HUES64 (cell line): ENCODE measurements at regions not wholly inside any gene's neighbourhood (a gene's known extent, or its start where the extent isn't known, plus 50 kb on each side); places are given as distances from the start of the nearest gene placed in this dataset.
"Not testable (repeated sequence)": the region's sequence is repeated elsewhere in the genome, so short reads cannot be mapped to it uniquely, and the experiment has no call there.

Source experiments
- H3K27ac ChIP-seq: 2 replicates; pipeline ENCODE4 v1.7.0; 2013; ENCODE audit warnings: low read depth, low read length, inconsistent platforms
- H3K27me3 ChIP-seq: 2 replicates; pipeline ENCODE4 v1.6.1; 2013; ENCODE audit warnings: mild to moderate bottlenecking, low read length; ENCODE audit not compliant: insufficient read depth
- H3K36me3 ChIP-seq: 2 replicates; pipeline ENCODE4 v1.6.1; 2013; ENCODE audit warnings: mild to moderate bottlenecking, low read length; ENCODE audit not compliant: insufficient read depth
- H3K4me1 ChIP-seq: 2 replicates; pipeline ENCODE4 v1.6.1; 2013; ENCODE audit warnings: mild to moderate bottlenecking, low read length, moderate library complexity; ENCODE audit not compliant: insufficient read depth
- H3K4me3 ChIP-seq: 2 replicates; pipeline ENCODE4 v1.5.1; 2013; ENCODE audit warnings: mild to moderate bottlenecking, low read length, moderate library complexity
- H3K9ac ChIP-seq: 2 replicates; pipeline ENCODE4 v1.6.1; 2013; ENCODE audit warnings: mild to moderate bottlenecking, low read depth, low read length
- H3K9me3 ChIP-seq: 2 replicates; pipeline ENCODE4 v1.6.1; 2013; ENCODE audit warnings: low read depth, low read length; ENCODE audit not compliant: insufficient read depth
- WGBS: fragments of 150-250, 120-280 bp; methylation state at CpG from one replicate; pipeline ENCODE4 v1.1.7; 2013; ENCODE audit warnings: missing lambda C conversion rate; 5-methylcytosine and 5-hydroxymethylcytosine counted together

- peaks cover 81% of the 10 kb centered on the region for H3K9me3 ChIP-seq
- WGBS: 91% methylated on average over 33 of the region's 33 CpGs
- not testable (repeated sequence) for H3K27ac ChIP-seq, H3K4me1 ChIP-seq, H3K4me3 ChIP-seq, H3K36me3 ChIP-seq, H3K9ac ChIP-seq, H3K27me3 ChIP-seq
Measured at GRCh38 chr22:11597666-11598358, 3930.2 kb upstream of the OR11H1 start.

GRCh38 chr22:11598492-11599440, 3929.2 kb upstream of the OR11H1 start:
- Histone ChIP-seq H3K4me3 (no peak overlapping the region), H3K4me1 (no peaks in the 10 kb centered on the region), H3K27ac (no peak overlapping the region), H3K27me3 (no peaks in the 10 kb centered on the region), H3K9me3 (peaks cover 84% of the 10 kb centered on the region), H3K9ac (no peak overlapping the region), H3K36me3 (no peaks in the 10 kb centered on the region)
- 88% methylated on average over 42 of the region's 44 CpGs for WGBS

DNA sequence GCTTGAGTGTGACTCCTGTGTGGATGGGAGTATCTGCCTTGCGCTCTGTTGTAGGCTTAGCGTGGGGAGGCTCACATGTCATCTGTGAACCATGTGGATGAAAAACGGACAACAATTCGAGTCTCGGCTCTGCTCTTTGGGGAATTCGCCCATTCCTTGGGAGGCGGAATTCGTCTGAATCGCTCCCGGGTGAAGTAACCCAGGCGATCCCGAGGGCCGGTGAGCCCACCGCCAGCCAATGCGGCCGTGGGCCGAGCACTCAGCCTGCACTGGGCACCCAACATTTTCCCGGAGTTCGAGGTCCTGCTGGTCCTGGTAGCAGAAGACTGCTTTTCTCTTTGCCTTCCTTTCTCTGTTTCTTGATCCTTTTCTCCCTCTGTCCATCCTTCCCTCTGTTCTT, 3928.5 kb upstream of the OR11H1 start:
- H3K9ac ChIP-seq: not testable (repeated sequence)

GRCh38 chr22:11600161-11600560, 3927.8 kb upstream of the OR11H1 start:
- not testable (repeated sequence) for H3K36me3 ChIP-seq, H3K9ac ChIP-seq, H3K27ac ChIP-seq, H3K27me3 ChIP-seq, H3K4me1 ChIP-seq, H3K4me3 ChIP-seq
- WGBS: 91% methylated on average over 23 of the region's 23 CpGs
- H3K9me3 ChIP-seq: peaks cover 85% of the 10 kb centered on the region

More for the DNA sequence above, 3928.5 kb upstream of the OR11H1 start:
- H3K4me1 ChIP-seq, H3K36me3 ChIP-seq, H3K4me3 ChIP-seq, H3K27ac ChIP-seq, H3K27me3 ChIP-seq: not testable (repeated sequence)
- 93% methylated on average over 16 of the region's 19 CpGs for WGBS
- H3K9me3 ChIP-seq: peaks cover 85% of the 10 kb centered on the region

- H3K4me3 ChIP-seq, H3K4me1 ChIP-seq, H3K9ac ChIP-seq, H3K27ac ChIP-seq, H3K27me3 ChIP-seq, H3K36me3 ChIP-seq: not testable (repeated sequence)
- 90% methylated on average over 59 of the region's 59 CpGs for WGBS
- peaks cover 86% of the 10 kb centered on the region for H3K9me3 ChIP-seq
Measured at GRCh38 chr22:11600896-11601890, 3926.8 kb upstream of the OR11H1 start.

DNA sequence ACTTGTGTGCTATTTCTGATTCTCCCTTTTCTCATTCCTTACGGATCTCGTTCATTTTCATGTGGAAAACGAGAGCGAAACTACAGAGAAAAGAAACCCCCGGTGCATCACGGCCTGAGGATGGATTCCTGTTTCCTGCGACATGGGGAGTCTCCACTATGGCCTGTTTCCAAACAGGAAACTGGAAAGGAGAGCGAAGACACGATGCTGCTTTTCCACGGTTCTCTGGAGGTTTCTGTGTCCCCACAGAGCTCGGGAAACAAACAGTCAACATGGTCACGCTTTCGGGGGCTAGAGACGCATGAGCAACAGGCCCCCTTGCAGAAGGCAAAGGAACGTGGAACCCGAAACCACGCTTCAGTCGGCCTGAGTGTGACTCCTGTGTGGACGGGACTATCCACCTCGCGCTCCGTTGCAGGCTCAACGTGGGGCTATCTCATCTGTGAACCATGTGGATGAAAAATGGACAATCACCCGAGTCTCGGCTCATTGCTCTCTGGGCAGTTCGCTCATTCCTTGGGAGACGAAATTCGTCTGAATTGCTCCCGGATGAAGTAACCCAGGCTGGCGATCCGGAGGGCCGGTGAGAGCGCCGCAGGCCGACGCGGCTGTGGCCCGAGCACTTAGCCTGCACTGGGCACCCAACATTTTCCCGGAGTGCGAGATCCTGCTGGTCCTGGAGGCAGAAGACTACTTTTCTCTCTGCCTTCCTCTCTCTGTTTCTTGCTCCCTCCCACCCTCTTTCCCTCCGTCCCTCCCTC, 3923.2 kb upstream of the OR11H1 start:
- not testable (repeated sequence) for H3K27ac ChIP-seq, H3K4me3 ChIP-seq, H3K27me3 ChIP-seq, H3K36me3 ChIP-seq, H3K4me1 ChIP-seq, H3K9ac ChIP-seq
- 86% methylated on average over 41 of the region's 41 CpGs for WGBS
- peaks cover 82% of the 10 kb centered on the region for H3K9me3 ChIP-seq

- H3K9ac ChIP-seq: no peak overlapping the region
- peaks cover 86% of the 10 kb centered on the region for H3K9me3 ChIP-seq
- 93% methylated on average over 30 of the region's 30 CpGs for WGBS
- no peaks in the 10 kb centered on the region for H3K27me3 ChIP-seq
- no peaks in the 10 kb centered on the region for H3K36me3 ChIP-seq
- H3K4me1 ChIP-seq: no peaks in the 10 kb centered on the region
- no peak overlapping the region for H3K27ac ChIP-seq
- H3K4me3 ChIP-seq: no peak overlapping the region
Measured at GRCh38 chr22:11605468-11605981, 3922.5 kb upstream of the OR11H1 start.

DNA sequence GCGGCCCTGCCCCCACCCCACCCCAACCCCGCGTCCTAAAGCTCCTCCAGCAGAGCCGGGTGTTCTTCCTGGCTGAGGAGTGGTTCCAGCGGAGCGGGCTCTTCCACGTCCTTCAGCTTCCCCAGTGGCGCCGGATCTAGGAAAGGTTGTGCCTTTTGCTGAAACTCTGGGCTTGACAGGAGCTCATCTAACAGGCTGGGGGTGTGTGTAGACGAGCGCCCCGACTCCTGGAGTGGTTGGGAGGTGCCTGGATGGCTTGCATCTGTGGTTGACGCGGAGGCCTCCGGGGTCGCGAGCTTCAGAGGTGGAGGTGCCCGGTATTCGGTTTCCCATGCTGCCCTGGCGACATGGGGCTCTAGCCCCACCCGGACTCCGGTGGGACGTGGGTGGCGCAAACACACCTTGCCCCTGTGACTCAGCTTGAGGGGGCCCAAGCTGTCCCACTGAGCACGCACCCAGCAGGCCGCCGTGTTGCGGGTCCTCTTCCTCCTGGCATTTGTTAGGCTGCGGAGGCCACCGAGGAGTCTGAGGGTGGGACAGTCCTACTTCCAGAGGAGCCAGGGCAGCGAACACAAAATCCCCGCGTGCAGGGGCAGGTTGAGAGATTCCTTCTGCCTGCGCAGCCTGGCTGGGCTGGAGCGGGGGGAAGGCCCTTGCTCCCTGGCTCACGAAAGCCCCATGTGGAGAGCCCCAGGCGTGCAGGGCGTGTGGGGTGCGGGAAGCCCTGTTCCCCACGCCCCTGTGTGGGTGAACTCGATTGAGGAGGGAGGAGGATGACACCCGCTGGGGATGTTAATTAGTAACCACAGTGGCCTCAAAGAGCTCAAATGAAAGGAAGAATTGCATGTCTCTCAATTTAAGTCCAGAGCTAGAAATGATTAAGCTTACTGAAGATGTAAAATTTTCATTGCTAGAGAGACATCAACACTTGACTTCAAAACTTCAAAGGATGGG, 3921.7 kb upstream of the OR11H1 start:
- H3K4me3 ChIP-seq, H3K4me1 ChIP-seq, H3K27ac ChIP-seq, H3K36me3 ChIP-seq, H3K9ac ChIP-seq, H3K27me3 ChIP-seq: not testable (repeated sequence)
- 92% methylated on average over 42 of the region's 42 CpGs for WGBS
- peaks cover 83% of the 10 kb centered on the region for H3K9me3 ChIP-seq

GRCh38 chr22:11607215-11607614, 3920.8 kb upstream of the OR11H1 start:
- not testable (repeated sequence) for H3K4me3 ChIP-seq, H3K27ac ChIP-seq, H3K9ac ChIP-seq, H3K36me3 ChIP-seq, H3K4me1 ChIP-seq, H3K27me3 ChIP-seq
- peaks cover 82% of the 10 kb centered on the region for H3K9me3 ChIP-seq
- 90% methylated on average over 8 of the region's 8 CpGs for WGBS
